ENCODE measurements at regions not wholly inside any gene's neighbourhood (a gene's known extent, or its start where the extent isn't known, plus 50 kb on each side); places are given as distances from the start of the nearest gene placed in this dataset.
A peak's percentile ranks its signal among the peaks of the same experiment; 100 is the strongest.

DNA sequence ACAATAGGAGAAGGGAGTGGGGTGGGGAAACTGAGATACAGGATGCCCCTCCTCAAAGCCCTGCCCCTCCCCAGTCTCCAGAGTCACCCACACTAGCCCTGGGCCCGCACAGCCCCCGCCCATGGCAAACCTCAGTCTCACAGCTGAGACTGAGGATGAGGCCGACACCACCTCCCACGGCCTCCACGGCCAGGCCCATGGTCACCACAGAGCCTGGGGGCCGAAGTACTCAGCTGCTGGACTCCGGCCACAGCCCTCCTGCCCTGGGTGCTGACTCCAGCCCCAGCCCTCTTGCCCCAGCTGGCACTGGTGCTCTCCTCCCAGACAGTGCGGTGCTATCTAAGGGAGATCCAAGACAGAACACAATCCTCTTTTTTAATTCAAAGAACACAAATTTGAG is 176.1 kb downstream of the TTLL2 start:
- DNase-seq (ENCODE audit: low read depth in 1 of 2, low spot score in 1 of 2): no peak
- FAIRE-seq: no peak
- H3K9me3 ChIP-seq: no peaks in the 10 kb centered on the region
- no peaks in the 10 kb centered on the region for H3K4me1 ChIP-seq
- ChIA-PET POLR2A (no interaction called here), CTCF (interaction anchor here (1.2 kb wide), 1 partner anchor 15 kb away, joined by 3 read pairs; no protein-coding TSS in a partner anchor)
- no peak overlapping the region for H3K27ac ChIP-seq
- no peak overlapping the region for H3K4me3 ChIP-seq
- no peak overlapping the region for H3K4me2 ChIP-seq
- no peak for TF ChIP-seq SMC3 (IDR thresholded peaks at IDR 0.05)
- TF ChIP-seq MAZ (IDR thresholded peaks at IDR 0.05; ENCODE audit: borderline replicate concordance, low read depth, low read length): no peak
- TF ChIP-seq MAFK (IDR thresholded peaks at IDR 0.05; ENCODE audit: partially characterized antibody): no peak
- no peak for TF ChIP-seq ZSCAN20 (CRISPR knock-in tag; IDR thresholded peaks at IDR 0.05)
- 33% methylated on average over 3 of the region's 8 CpGs for WGBS (ENCODE audit: missing lambda C conversion rate)
- no peak for ATAC-seq

- DNase-seq (ENCODE audit: low read depth in 1 of 2, low spot score in 1 of 2) (peak; percentile 35 to 55), FAIRE-seq (no peak), ATAC-seq (peak; percentile 87 to 90)
- CTCF ChIA-PET: interaction anchor here (0.8 kb wide), 1 partner anchor 120 kb away, joined by 3 read pairs; no protein-coding TSS in a partner anchor
- POLR2A ChIA-PET: no interaction called here
- TF ChIP-seq RAD21 (conservative IDR thresholded peaks at IDR 0.05 in 1 of 2, IDR thresholded peaks at IDR 0.05 in 1 of 2) (peak; percentile 34 to 44), RARB (CRISPR knock-in tag; IDR thresholded peaks at IDR 0.05) (no peak), SMC3 (IDR thresholded peaks at IDR 0.05) (peak; percentile 44; the same call in 2 of the 3 replicates)
- TF ChIP-seq, protein P1, sequence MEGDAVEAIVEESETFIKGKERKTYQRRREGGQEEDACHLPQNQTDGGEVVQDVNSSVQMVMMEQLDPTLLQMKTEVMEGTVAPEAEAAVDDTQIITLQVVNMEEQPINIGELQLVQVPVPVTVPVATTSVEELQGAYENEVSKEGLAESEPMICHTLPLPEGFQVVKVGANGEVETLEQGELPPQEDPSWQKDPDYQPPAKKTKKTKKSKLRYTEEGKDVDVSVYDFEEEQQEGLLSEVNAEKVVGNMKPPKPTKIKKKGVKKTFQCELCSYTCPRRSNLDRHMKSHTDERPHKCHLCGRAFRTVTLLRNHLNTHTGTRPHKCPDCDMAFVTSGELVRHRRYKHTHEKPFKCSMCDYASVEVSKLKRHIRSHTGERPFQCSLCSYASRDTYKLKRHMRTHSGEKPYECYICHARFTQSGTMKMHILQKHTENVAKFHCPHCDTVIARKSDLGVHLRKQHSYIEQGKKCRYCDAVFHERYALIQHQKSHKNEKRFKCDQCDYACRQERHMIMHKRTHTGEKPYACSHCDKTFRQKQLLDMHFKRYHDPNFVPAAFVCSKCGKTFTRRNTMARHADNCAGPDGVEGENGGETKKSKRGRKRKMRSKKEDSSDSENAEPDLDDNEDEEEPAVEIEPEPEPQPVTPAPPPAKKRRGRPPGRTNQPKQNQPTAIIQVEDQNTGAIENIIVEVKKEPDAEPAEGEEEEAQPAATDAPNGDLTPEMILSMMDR (IDR thresholded peaks at IDR 0.05): peak; percentile 16; the same call in 1 of the 3 replicates
- Histone ChIP-seq H3K27ac (no peak overlapping the region), H3K4me1 (no peaks in the 10 kb centered on the region), H3K4me3 (no peak overlapping the region), H3K4me2 (no peak overlapping the region), H3K9me3 (no peaks in the 10 kb centered on the region)
- WGBS (ENCODE audit: missing lambda C conversion rate): 54% methylated on average over 10 of the region's 19 CpGs
Measured at GRCh38 chr6:167501831-167502385, 177.0 kb downstream of the TTLL2 start.

GRCh38 chr6:167502471-167502870 is 177.6 kb downstream of the TTLL2 start:
- ATAC-seq: no peak
- POLR2A ChIA-PET: no interaction called here

GRCh38 chr6:167504385-167504961 is 179.6 kb downstream of the TTLL2 start:
- H3K27ac ChIP-seq: no peak overlapping the region
- ChIA-PET CTCF (interaction anchor here (0.8 to 0.9 kb wide), 2 partner anchors 395 to 1244 kb away, joined by 4 read pairs; no protein-coding TSS in a partner anchor), POLR2A (no interaction called here)
- H3K4me1 ChIP-seq: no peaks in the 10 kb centered on the region
- 48% methylated on average over 5 of the region's 6 CpGs for WGBS (ENCODE audit: missing lambda C conversion rate)
- H3K4me3 ChIP-seq: no peak overlapping the region
- no peaks in the 10 kb centered on the region for H3K9me3 ChIP-seq
- FAIRE-seq (no peak), ATAC-seq (no peak), DNase-seq (ENCODE audit: low read depth in 1 of 2, low spot score in 1 of 2) (no peak)
- no peak overlapping the region for H3K4me2 ChIP-seq
- TF ChIP-seq PHF8 (IDR thresholded peaks at IDR 0.05; ENCODE audit: borderline replicate concordance, low read depth) (no peak), CHD4 (IDR thresholded peaks at IDR 0.05; ENCODE audit: borderline replicate concordance) (no peak), HMGXB4 (CRISPR knock-in tag; IDR thresholded peaks at IDR 0.05; ENCODE audit: borderline replicate concordance) (no peak), BHLHE40 (IDR thresholded peaks at IDR 0.05; ENCODE audit: low read depth, low read length) (no peak), HEYL (CRISPR knock-in tag; IDR thresholded peaks at IDR 0.05) (no peak), ESRRA (IDR thresholded peaks at IDR 0.05; ENCODE audit: borderline replicate concordance, low read length) (no peak), ZC3H11A (IDR thresholded peaks at IDR 0.05) (no peak), CBX2 (IDR thresholded peaks at IDR 0.05; ENCODE audit: borderline replicate concordance, low read depth) (no peak), RCOR1 (IDR thresholded peaks at IDR 0.05; ENCODE audit: low read depth, low read length) (no peak)
- TF ChIP-seq, protein P2, sequence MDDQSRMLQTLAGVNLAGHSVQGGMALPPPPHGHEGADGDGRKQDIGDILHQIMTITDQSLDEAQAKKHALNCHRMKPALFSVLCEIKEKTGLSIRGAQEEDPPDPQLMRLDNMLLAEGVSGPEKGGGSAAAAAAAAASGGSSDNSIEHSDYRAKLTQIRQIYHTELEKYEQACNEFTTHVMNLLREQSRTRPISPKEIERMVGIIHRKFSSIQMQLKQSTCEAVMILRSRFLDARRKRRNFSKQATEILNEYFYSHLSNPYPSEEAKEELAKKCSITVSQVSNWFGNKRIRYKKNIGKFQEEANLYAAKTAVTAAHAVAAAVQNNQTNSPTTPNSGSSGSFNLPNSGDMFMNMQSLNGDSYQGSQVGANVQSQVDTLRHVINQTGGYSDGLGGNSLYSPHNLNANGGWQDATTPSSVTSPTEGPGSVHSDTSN (IDR thresholded peaks at IDR 0.05): no peak

More at GRCh38 chr6:167502471-167502870, 177.6 kb downstream of the TTLL2 start:
- FAIRE-seq (no peak), DNase-seq (ENCODE audit: low read depth in 1 of 2, low spot score in 1 of 2) (no peak)
- no peak overlapping the region for H3K27ac ChIP-seq
- CTCF ChIA-PET: interaction anchor here (0.8 kb wide), 1 partner anchor 121 kb away, joined by 3 read pairs; no protein-coding TSS in a partner anchor
- no peak overlapping the region for H3K4me3 ChIP-seq
- no peaks in the 10 kb centered on the region for H3K9me3 ChIP-seq
- TF ChIP-seq KDM1A (IDR thresholded peaks at IDR 0.05; ENCODE audit: low read depth) (no peak), MAX (IDR thresholded peaks at IDR 0.05) (no peak), ZSCAN20 (CRISPR knock-in tag; IDR thresholded peaks at IDR 0.05) (no peak), RNF2 (IDR thresholded peaks at IDR 0.05; ENCODE audit: borderline replicate concordance, low read depth) (no peak)
- TF ChIP-seq, protein P2 (IDR thresholded peaks at IDR 0.05): no peak
- WGBS (ENCODE audit: missing lambda C conversion rate): 65% methylated on average over 3 of the region's 7 CpGs
- H3K4me2 ChIP-seq: no peak overlapping the region
- H3K4me1 ChIP-seq: no peaks in the 10 kb centered on the region

All from A549 (cell line).